B cell (primary cell): ENCODE measurements at regions not wholly inside any gene's neighbourhood (a gene's known extent, or its start where the extent isn't known, plus 50 kb on each side); places are given as distances from the start of the nearest gene placed in this dataset.

Experiments
- ATAC-seq: fragments of 200-7000 bp; cut with Tn5 transposase; one replicate; pipeline ENCODE4 v1.10.0; 2021; ENCODE audit warnings: low read depth, mild to moderate bottlenecking, moderate number of reproducible peaks, moderate library complexity
- CTCF ChIA-PET: fragments of 350-600 bp; sonication (Branson Sonifier 250); formaldehyde crosslinking; loops from one replicate; lab custom pipeline; 2021; ENCODE audit warnings: antibody characterized with exemption, inconsistent platforms; lab: Charles Lee
- POLR2A ChIA-PET: fragments of 350-600 bp; sonication (Branson Sonifier 250); formaldehyde crosslinking; loops from one replicate; lab custom pipeline; 2021; ENCODE audit warnings: antibody characterized with exemption; lab: Charles Lee
- DNase-seq: peaks from one replicate; pipeline ENCODE4 v3.0.0; 2013
- H2AFZ ChIP-seq: 2 replicates; pipeline ENCODE4 v1.6.1; 2012; ENCODE audit warnings: mild to moderate bottlenecking, low read depth, low read length; ENCODE audit not compliant: insufficient read depth, poor library complexity, severe bottlenecking
- H3K27ac ChIP-seq, 2 donors: 1 replicate in 1 of 2; 2 replicates in 1 of 2; pipeline ENCODE4 v1.5.1; 2012 to 2013; ENCODE audit warnings: low read length in 2 of 2, mild to moderate bottlenecking in 2 of 2, moderate library complexity in 1 of 2
- H3K27me3 ChIP-seq, 4 experiments: fragments of 200-600 bp in 1 of 4; sonication (generic) in 1 of 4; replicated peaks in 1 of 4; 1 replicate in 2 of 4; 2 replicates in 2 of 4; pipeline versions ENCODE4 v1.6.1 to v1.7.0; 2013 to 2016; ENCODE audit warnings: low read length in 3 of 4, mild to moderate bottlenecking in 2 of 4, mixed read lengths in 1 of 4, moderate library complexity in 1 of 4; ENCODE audit not compliant: insufficient read depth in 4 of 4, control insufficient read depth in 3 of 4; ENCODE audit errors: control extremely low read depth in 1 of 4
- H3K36me3 ChIP-seq, 2 experiments: replicated peaks in 1 of 2; 1 replicate in 1 of 2; 2 replicates in 1 of 2; pipeline versions ENCODE4 v1.6.1 to v1.7.1; 2013; ENCODE audit warnings: low read length in 1 of 2; ENCODE audit not compliant: insufficient read depth in 2 of 2, control insufficient read depth in 1 of 2; ENCODE audit errors: control extremely low read depth in 1 of 2, extremely low read depth in 1 of 2
- H3K4me1 ChIP-seq, 2 donors: fragments of 200-600 bp in 1 of 2; sonication (generic) in 1 of 2; 1 replicate in 1 of 2; 2 replicates in 1 of 2; pipeline versions ENCODE4 v1.5.1 to v1.6.1; 2013 to 2017; ENCODE audit warnings: low read length in 2 of 2; ENCODE audit not compliant: control insufficient read depth in 2 of 2, insufficient read depth in 2 of 2
- H3K4me2 ChIP-seq: replicated peaks from 2 replicates; pipeline ENCODE3; 2012; ENCODE audit warnings: mild to moderate bottlenecking, low read depth, low read length; ENCODE audit not compliant: poor library complexity, severe bottlenecking
- H3K4me3 ChIP-seq, 5 experiments: fragments of 200-600 bp in 1 of 5; sonication (generic) in 1 of 5; 1 replicate in 3 of 5; 2 replicates in 2 of 5; pipeline versions ENCODE4 v1.5.1 to v1.7.0; 2011 to 2016; ENCODE audit warnings: low read length in 4 of 5, mild to moderate bottlenecking in 4 of 5, low read depth in 2 of 5, control low read depth in 1 of 5, moderate library complexity in 1 of 5; ENCODE audit not compliant: insufficient read depth in 1 of 5; ENCODE audit errors: control extremely low read depth in 1 of 5, extremely low read depth in 1 of 5
- H3K79me2 ChIP-seq: fragments of 200-600 bp; sonication (generic); one replicate; pipeline ENCODE4 v1.6.0; 2016; ENCODE audit warnings: low read length; ENCODE audit not compliant: control insufficient read depth, insufficient read depth
- H3K9ac ChIP-seq: fragments of 200-600 bp; sonication (generic); 2 replicates; pipeline ENCODE4 v1.6.1; 2017; ENCODE audit warnings: mild to moderate bottlenecking, low read length, moderate library complexity
- H3K9me3 ChIP-seq, 3 donors: one replicate each; pipeline versions ENCODE4 v1.6.1 to v1.7.1; 2013; ENCODE audit warnings: low read length in 2 of 3; ENCODE audit not compliant: control insufficient read depth in 2 of 3, insufficient read depth in 1 of 3; ENCODE audit errors: control extremely low read depth in 1 of 3
- H4K20me1 ChIP-seq: 2 replicates; pipeline ENCODE4 v1.6.0; 2012; ENCODE audit warnings: mild to moderate bottlenecking, low read length; ENCODE audit not compliant: insufficient read depth, control insufficient read depth, poor library complexity, severe bottlenecking
- H3K27ac Mint-ChIP-seq: one replicate; pipeline ENCODE4 v1.8.0; 2021; ENCODE audit warnings: mixed read lengths
- H3K27me3 Mint-ChIP-seq: one replicate; pipeline ENCODE4 v1.8.0; 2021; ENCODE audit warnings: mixed read lengths
- H3K4me1 Mint-ChIP-seq: one replicate; pipeline ENCODE4 v1.8.0; 2021; ENCODE audit warnings: mixed read lengths
- H3K4me3 Mint-ChIP-seq: one replicate; pipeline ENCODE4 v1.8.0; 2021; ENCODE audit warnings: mixed read lengths
- H3K9me3 Mint-ChIP-seq: one replicate; pipeline ENCODE4 v1.8.0; 2022; ENCODE audit warnings: mixed read lengths; ENCODE audit not compliant: insufficient read depth
- CTCF ChIP-seq: fragments of 200-600 bp; IDR thresholded peaks from one replicate; pipeline ENCODE4 v1.8.0; 2022; ENCODE audit warnings: antibody characterized with exemption, mild to moderate bottlenecking
- EZH2 ChIP-seq: IDR thresholded peaks from 2 replicates; pipeline ENCODE4 v1.6.1; 2012; ENCODE audit warnings: borderline replicate concordance, low read depth, mild to moderate bottlenecking, moderate library complexity, low read length; ENCODE audit not compliant: insufficient read depth, poor library complexity, severe bottlenecking
- WGBS: methylation state at CpG from one replicate; pipeline ENCODE4 v1.1.5; 2013; ENCODE audit warnings: missing lambda C conversion rate; ENCODE audit not compliant: insufficient coverage; 5-methylcytosine and 5-hydroxymethylcytosine counted together
- intact Hi-C: fragments of 100-400 bp; cut with micrococcal nuclease; formaldehyde crosslinking; loops from one replicate; pipeline ENCODE4 v1.10.0; 2022

GRCh38 chr4:79516114-79516513 lies 108.1 kb upstream of the GK2 start:
- Mint-ChIP-seq H3K9me3 (no peaks in the 10 kb centered on the region), H3K27me3 (peaks cover 7% of the 10 kb centered on the region), H3K27ac (no peak overlapping the region), H3K4me3 (no peak overlapping the region), H3K4me1 (no peaks in the 10 kb centered on the region)
- TF ChIP-seq CTCF: no peak
- no peak for TF ChIP-seq EZH2
- no peaks in the 10 kb centered on the region for H4K20me1 ChIP-seq
- H3K79me2 ChIP-seq: no peaks in the 10 kb centered on the region
- ChIA-PET POLR2A (no interaction called here), CTCF (interaction anchor here (0.6 kb wide), 1 partner anchor 564 kb away, joined by 3 read pairs; no protein-coding TSS in a partner anchor)
- intact Hi-C loops: no loop called here
- ATAC-seq: no peak
- H3K4me2 ChIP-seq: no peak overlapping the region
- peaks cover 0 to 3% (median 0%) of the 10 kb centered on the region in 4 experiments for H3K27me3 ChIP-seq
- no peak overlapping the region for H3K27ac ChIP-seq
- no peaks in the 10 kb centered on the region for H3K36me3 ChIP-seq
- no peak overlapping the region for H3K4me3 ChIP-seq
- DNase-seq: no peak
- no peaks in the 10 kb centered on the region for H3K4me1 ChIP-seq
- no peak overlapping the region for H2AFZ ChIP-seq
- no peak overlapping the region for H3K9ac ChIP-seq
- no CpG with 5 or more reads among the region's 2 CpGs for WGBS
- H3K9me3 ChIP-seq: no peaks in the 10 kb centered on the region

GRCh38 chr4:79514621-79515329 lies 106.7 kb upstream of the GK2 start:
- TF ChIP-seq EZH2 (no peak), CTCF (no peak)
- ChIA-PET POLR2A (no interaction called here), CTCF (no interaction called here)
- Mint-ChIP-seq H3K4me1 (no peaks in the 10 kb centered on the region), H3K9me3 (no peaks in the 10 kb centered on the region), H3K27ac (no peak overlapping the region), H3K4me3 (no peak overlapping the region), H3K27me3 (peaks cover 7% of the 10 kb centered on the region)
- DNase-seq (no peak), ATAC-seq (no peak)
- Histone ChIP-seq H3K9me3 (no peaks in the 10 kb centered on the region), H3K36me3 (no peaks in the 10 kb centered on the region), H3K4me3 (no peak overlapping the region), H3K4me2 (no peak overlapping the region), H4K20me1 (no peaks in the 10 kb centered on the region), H3K27me3 (peaks cover 0 to 3% (median 0%) of the 10 kb centered on the region in 4 experiments), H3K4me1 (no peaks in the 10 kb centered on the region), H3K9ac (no peak overlapping the region), H3K79me2 (no peaks in the 10 kb centered on the region), H3K27ac (no peak overlapping the region), H2AFZ (no peak overlapping the region)
- intact Hi-C loops: no loop called here
- 35% methylated on average over 3 of the region's 6 CpGs for WGBS
